ENCODE measurements at regions not wholly inside any gene's neighbourhood (a gene's known extent, or its start where the extent isn't known, plus 50 kb on each side); places are given as distances from the start of the nearest gene placed in this dataset.

DNA sequence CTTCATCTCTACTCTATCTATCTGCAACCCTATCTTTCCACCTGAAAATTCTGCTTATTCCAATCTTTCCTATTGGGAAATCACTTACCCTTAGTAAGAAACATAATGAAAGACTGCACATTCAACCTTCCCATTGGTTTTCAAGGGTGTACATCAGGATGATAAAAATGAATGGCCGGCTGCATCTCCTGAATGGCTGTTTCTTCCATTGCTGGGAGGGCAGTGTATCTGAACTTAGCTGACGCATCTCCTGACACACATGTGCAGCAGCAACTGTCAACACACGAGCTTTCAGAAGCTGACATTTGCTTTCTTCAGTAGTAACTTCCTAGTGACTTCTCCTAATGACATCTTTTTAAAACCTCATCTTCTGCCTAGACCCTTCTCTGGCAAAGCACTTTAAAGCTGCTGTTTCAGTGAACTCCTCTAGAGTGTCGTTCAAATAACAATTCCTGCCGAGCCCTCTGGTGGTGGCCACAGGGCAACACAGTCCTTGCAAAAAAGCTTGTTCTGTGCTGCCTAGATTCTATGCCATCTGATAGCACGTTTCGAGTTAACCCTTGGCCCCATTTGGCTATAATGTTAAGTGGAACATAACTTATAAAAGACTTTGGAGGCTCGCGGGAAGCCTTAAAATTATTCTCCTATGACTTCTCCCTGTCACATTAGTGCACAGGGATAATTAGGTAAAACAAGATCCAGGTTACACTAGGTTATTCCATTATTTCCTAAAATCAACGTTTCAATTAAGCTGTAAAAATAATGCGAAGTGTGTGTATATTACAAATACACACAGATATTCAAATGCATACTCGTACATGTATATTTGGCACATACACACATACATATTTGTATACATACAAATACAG lies 2340.7 kb downstream of the PCDH7 start:
- DNase-seq = no peak

DNA sequence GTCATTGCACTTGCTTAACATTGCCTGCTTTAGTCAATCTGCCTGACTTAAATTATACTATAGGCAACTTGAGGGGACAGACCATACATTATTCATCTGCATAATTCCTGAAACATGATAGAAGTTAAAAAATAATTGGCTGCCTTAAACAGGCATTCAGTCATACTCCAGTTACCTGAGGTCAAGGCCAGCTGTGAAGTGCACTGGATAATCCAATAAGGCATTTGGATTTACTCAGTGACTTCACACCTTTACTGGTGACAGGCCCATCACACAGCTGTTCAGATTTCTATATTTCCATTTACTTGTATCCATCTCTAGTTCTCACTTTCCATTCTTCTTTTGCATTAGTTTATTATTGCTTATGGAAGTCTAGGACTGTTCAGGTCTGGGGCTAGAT lies 2341.6 kb downstream of the PCDH7 start:
- DNase-seq = no peak

DNA sequence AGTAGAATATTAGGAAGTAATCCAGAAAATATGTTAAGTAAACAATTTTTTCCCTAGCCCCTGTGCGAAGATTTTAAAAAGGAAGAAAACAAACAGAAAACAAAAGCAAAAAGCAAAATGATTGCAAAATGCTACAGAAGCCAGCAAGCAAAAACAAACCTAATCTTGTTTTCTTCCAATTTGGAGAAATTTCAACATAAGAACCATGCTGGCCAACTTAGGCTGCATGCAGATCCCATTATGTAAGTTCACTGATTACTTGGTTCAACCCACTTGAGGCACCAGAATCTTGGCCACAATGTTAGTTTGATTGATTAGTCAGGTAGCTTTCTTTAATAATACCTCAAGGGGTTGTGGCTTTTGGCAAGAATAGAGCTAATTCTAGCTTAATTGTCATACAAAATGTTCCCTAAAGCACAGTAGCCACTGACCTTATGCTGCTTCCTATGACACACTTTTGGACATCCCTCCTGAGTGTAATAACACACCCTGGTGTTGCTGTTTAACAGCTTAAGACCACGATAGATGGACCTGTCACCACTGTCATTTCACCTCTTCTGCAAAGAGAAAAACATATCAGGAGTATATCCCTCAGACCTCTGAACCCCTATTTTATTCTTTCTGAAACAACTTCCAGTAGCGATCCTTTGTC lies 2342.1 kb downstream of the PCDH7 start:
- DNase-seq = no peak

DNA sequence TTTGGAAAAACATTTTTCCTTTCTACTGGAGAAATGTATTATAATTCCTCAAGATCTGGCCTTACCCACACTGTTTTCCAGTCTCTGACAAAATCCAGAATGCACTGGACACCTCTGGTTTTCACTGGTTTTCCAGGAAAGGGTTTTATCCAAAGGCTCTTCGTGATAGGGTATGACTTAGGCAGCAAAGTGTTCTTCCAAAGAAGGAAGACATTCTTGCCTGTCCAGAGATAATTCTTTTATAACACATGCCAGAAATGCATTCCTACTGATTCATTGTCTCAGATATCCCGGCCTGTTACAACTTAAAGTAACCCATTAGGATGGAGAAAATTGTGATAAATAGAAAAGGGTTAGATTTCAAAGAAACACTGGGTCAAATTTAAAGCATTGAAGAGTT lies 2343.1 kb downstream of the PCDH7 start:
- no peak for DNase-seq

DNA sequence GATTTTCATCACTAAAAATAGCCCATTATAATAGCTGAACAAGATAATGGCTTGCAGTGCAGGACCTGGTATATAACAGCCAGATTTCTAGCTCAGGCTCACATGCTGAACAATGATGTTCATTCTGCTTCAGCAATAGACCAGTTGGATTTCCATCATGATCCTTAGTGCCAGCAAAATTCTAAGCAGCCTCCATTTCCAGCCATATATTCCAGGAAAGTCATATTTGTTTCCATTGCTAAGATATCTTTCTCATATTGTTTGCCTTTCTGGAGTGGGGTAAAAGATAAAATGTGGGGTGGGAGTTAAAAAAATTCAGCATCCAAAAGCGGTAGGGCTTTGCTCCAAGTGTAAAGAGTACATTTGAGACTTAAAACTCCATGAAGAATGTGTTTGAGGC lies 2344.1 kb downstream of the PCDH7 start:
- no peak for DNase-seq

DNA sequence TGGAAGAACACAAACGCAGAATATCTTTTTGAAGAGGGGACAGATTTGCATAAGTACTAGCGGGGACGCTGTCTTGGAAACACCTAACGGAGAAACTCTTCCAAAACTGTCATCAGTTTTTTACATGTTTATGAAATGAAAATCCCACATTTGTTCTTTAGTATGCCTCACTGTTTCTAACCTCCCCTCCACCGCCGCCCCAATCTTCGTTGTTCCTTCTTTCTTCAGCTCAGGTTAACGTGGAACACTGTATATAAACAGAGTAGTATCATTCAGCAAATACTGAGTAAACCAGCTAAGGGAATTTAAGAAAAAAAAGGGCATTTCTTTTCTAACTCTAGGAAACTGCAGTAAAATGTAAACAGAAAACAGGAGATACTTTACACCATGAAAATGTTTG lies 2345.6 kb downstream of the PCDH7 start:
- no peak for DNase-seq

DNA sequence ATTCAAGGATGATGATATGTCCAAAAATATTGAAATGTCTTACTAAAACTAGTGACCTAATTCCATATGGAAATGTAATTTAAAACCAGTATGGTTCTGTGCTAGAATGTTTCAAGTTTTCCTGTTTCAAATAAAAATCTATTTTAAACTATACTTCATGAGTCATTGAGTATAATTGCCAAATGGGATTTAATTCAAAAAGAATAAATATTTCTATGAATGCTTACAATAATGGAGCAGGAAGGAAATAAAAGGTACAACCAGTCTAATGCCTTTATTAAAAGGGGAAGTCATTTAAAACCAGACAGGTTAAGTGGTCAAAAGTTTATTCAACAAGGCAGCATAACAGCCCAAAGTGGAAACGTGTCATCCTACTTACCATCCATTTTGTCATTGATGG lies 2347.1 kb downstream of the PCDH7 start:
- no peak for DNase-seq

DNA sequence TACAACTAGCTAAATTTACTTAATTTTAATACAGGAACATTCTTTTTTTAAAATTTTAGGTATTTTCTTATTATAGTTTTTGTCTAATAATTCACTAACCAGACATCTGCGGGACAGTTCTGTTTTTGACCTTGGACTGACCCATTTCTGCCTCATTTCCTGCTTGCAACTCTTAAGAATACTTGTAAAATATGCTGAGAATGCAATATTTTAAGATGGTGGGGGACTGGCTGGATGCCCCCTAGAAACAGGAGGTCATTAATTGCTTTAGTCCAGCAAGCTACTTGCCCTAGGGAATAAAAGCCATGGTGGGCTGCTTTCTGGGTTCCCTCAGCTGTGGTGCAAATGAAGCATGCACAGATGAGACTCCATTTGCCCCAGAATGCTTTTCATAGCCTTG lies 2348.4 kb downstream of the PCDH7 start:
- DNase-seq = no peak

DNA sequence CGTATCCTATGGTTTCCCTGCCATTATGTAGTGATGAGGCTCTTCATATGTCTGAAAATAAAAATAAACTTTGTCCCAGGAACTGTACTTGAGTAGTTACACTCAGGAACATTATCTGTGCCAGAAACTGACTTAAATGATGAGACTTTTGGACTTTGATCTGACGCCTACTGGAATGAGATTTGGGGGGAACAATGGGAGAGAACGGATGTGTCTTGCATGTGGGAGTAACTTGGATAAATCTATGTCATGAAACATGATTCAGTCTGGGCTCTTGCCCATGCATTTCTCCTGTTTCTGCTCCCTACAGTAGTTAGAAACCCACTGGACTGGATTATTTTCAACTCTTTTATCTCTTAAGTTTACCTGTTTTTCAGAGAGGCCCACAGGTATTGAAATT lies 2351.4 kb downstream of the PCDH7 start:
- no peak for DNase-seq

DNA sequence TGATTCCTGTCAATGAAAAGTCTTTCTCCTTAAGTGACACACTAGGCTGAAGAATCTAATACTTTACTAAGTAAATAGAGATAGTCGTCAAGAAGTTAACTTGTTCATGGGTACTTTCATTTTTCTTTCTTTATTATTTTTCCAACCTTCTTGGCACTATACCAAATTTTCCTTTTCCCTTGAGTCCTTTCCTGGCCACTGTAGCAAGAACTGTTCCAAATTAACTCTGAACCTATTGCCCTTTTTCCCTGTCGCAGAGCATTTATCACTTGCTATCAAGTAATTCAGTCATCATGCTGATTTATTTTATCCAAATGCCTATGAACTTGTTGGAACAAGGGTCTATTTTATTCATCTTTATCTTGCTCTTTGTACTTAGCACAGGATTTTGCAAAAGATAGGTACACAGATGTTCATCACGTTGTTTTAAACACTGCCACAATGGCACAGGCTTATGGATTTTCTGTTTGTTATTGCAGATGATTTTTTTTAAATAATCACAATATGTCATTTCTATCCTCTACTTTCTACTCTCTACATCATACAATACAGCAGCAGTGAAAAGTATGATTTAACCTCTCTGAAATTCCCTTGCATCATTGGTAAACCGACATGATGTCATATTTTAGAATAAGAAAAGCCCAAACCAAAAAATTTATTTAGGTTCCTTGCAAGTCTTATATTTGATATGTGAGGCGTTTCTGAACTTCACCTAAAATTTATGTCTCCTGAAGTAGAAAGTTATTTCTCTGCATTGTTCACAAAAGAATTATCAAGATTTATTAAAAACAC lies 2352.3 kb downstream of the PCDH7 start:
- no peak for DNase-seq

DNA sequence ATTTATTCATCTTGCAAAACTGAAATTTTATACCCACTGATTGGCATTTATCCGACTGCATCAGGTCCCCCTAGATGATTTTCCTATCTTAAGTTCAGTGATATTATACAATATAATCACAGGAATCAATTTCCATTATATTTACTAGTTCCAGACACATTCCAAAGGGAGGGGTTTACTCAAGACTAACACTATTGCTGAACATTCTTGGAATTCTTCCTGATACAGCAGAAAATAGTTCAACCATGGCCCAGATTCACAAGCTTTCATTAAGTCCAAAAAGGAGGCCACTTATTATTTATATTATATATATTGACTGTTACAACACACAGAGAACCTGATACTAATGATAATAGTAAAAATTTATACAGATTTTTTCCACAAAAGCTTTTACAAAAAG lies 2353.6 kb downstream of the PCDH7 start:
- DNase-seq = no peak

DNA sequence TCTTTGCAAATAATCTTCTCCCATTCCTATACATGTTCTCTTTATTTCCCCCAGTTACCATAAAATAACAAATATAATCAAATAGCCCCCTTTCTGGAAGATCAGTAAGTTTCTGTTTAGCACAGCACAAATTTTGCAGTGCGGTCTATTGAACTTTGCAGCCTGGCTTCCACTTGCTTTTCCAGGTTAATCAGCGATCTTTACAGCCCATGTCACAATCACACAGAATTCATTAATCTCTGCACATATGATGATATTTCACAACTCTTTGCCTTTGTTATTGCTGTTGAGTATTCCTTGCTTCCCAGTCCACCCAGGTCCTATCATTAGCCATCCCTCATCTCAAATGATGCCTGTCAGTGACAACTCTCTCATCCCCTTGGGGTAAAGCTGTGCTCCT lies 2358.0 kb downstream of the PCDH7 start:
- no peak for DNase-seq

DNA sequence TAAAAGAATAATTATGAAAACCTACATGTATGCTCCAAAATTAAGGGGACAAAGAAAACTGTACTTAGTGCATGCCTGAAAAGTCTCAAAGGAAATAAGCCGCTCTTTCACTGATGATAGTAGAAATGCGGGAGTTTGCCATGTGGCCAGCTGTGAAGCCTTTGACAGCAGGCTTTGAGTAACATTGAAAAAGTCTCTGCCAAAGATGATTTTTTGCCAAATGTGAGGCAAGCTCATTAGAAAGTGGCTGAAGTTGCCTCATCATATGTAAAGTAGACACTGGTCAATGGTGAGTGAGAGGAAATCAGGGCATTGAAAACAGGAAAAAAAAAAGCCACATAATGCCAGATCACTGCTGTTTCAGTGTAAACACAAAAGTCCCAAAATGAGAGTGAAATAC lies 2360.1 kb downstream of the PCDH7 start:
- DNase-seq = no peak

DNA sequence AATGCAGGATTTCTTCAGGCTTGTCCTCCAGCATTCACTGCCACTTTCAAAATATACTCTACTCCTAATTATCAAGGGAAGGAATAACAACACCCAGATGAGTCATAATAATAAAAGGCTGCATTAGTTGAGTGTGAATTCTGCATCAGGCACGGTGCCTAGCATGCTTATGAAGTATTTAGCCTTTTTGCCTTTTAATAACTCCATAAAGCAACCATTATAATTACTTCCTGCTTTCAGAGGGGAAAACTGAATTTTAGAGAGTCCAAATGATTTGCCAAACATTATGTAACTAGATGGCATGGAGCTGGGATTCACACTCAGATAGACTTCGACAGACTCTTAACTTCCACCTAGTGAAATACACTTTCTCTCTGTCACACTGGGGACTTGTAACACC lies 2365.5 kb downstream of the PCDH7 start:
- DNase-seq = no peak

DNA sequence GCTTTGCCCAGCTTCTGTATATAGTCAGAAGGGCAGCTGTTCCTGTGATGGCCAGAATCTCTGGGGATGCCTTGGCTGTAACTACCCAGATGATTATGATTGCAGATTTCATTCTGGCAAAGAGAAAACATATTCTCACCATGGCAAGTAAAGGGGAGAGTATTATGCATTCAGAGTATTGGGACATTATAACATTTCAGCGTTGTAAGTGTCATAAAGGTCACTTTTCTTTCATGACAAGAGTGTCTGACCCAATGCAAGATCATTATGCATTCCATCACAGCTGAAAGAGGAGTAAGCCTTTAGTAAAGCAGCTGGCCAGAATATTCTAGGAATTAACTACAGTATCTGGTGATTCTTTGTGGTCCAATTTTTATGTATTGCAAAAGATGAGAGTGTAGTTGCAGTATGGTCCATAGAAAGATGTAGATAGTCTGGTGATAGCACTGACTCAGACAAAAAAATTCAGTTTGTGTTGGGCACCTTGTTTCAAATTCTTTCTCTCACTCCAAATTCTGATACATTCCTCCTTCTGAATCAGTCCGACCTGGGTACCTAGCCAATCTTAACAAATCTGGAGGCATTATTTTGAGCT lies 2366.3 kb downstream of the PCDH7 start:
- DNase-seq = no peak

DNA sequence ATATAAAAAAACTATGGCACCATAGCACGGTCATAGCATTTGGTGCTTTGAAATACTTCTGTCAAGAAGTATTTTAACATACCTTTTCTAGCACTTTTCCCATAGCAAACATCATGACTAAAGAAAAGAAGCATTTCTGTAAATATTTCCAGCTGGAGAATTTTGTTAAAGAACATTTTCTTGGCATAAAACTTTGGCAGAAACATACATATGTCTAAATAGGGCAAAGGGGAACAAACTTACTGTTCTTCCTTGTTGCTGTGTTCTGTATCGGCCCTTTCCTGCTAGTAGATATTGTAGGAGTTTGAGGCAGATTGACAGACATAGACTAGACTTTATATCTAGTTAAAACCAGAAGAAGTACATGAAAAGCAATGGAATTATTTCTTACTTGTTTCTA lies 2368.5 kb downstream of the PCDH7 start:
- DNase-seq = no peak

DNA sequence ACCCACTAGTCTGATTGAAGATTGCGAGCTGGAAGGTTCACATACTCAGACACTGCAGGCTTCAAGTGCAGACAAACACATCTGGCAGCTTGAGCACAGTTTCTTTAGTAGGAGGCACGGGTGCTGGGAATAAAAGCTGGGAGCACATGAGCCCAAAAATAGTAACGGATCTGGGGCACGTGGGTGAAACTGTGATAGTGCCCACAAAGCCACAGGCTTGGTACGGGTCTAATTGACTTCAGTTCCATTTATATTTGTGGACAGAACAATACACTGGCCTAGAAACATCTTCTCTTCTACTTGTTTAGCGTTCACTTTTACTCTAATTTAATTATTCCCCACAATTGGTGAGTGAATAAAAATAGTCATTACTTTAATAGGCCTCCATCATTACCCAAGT lies 2370.7 kb downstream of the PCDH7 start:
- DNase-seq = no peak

DNA sequence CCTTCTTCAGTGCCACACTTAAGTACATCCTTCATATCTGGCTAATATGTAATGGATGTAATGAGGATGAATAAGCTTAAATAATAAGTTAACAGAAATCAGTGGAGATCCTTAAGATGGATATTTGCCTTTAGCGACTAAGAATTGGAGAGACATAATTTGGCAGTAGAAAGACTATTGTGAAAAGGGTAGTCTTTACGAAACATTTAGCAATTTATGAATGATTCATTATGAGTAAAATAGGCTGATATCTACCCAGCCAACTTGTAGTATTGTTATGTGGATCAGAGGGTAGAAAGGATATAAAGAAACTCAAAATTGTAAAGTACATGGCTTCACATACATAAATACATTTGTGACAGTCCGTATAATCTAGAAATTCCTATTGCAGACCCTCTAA lies 2371.8 kb downstream of the PCDH7 start:
- no peak for DNase-seq

DNA sequence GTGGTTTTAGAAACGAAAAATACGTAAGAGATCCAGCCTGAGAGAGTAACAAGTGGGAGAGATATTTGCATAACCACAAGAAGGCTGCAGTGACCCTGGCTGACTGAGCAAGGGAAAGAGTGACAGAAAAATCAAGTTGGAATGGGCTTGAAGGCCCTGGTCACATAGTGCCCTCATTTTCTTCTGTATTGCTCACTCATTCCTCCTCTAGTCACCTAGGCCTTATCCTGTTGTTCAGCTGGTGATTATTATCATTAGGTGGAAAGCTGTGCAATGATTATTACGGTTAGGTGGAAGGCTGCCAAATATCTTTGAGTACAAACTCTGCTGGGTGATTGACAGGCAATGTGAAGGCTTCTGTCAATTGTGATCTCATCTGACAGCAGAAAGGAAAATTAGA lies 2384.1 kb downstream of the PCDH7 start:
- no peak for DNase-seq

DNA sequence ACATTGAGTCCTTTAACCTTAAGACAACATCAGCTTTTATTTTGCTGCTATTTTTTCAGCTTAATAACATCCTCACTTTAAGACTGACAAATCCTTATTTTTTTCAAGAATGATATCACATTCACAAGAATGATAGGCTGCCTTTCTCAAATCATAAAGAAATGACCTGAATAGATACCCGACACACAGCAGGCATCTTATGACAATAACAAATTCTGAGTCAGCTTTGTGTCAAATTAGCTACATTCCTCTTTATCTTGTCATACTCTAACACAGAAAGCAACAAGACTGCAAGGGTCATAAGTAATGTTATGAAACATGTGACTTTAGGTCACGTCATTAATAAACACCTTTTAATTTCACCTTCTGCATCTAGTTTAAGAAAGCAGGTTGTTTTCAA lies 2387.6 kb downstream of the PCDH7 start:
- DNase-seq = no peak

DNA sequence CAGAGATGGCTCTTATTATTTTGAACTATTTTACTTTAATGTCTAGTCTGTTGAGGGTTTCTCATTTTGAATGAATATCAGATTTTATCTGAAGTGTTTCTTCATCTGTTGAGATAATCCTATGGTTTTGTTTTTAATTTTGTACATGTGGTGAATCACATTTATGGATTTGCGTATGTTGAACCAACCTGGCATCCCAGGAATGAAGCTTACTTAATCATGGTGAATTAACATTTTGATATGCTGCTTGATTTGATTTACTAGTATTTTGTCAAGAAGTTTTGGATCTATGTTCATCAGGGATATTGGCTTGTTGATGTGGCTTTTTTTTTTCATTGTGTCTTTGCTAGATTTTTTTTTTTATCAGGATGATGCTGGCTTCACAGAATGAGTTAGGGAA lies 2390.9 kb downstream of the PCDH7 start:
- DNase-seq = no peak

DNA sequence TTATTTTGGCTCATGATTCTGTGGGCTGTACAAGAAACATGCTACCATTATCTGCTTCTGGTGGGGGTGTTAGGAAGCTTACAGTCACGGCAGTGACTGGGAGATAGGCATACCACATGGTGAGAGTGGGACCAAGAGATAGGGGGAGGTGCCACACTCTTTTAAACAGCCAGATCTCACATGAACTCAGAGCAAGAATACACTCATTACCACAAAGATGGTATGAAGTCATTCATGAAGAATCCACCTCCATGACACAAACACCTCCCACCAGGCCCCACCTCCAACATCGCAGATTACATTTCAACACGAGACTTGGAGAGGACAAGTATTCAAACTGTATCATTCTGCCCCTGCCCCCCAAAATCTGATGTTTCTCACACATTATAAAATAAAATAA lies 2396.7 kb downstream of the PCDH7 start:
- DNase-seq = no peak

DNA sequence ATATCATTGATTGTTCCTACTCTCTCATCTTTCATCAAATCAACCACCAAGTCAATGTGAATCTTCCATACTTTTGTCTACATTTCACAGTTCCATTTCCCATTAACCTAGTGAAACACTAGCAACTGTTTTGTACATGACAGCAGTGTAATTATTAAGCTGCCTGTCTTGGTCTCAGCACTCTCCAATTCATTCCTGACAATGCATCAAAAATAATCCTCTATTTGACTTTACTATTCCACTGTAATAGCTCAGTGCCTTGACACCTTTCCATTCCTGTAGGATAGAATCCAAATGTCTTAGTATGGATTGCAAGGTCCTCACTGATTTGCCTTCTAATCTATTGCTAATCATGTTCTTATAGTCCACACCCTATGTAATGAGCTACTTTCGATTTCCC lies 2405.8 kb downstream of the PCDH7 start:
- no peak for DNase-seq
